ENCODE measurements at regions not wholly inside any gene's neighbourhood (a gene's known extent, or its start where the extent isn't known, plus 50 kb on each side); places are given as distances from the start of the nearest gene placed in this dataset.

DNA sequence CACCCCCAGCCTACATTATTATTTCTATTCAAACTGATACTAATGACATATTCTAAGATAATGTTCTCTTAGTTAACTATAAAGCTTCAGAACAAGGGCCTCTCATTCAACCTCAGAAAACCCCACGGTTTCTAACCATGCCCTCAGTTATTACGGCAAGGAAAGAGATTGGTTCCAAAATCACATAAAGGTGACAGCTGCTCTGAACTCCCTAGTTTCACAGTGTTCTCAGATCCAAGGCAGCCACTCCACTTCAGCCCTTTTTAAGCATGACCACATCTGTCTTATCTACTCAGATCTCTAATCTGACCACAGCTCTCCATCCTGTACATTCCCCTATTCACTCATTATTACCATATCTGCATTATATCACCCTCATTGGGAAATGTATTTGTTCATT, 98.8 kb upstream of the CEP85L start:
- TF ChIP-seq CTCF (IDR thresholded peaks at IDR 0.05): no peak
- no peak for TF ChIP-seq POLR2A (IDR thresholded peaks at IDR 0.05)
